ENCODE measurements at regions not wholly inside any gene's neighbourhood (a gene's known extent, or its start where the extent isn't known, plus 50 kb on each side); places are given as distances from the start of the nearest gene placed in this dataset.

- CTCF ChIA-PET (ENCODE audit: low intra/inter-chr PET ratio) = no interaction called here
- ATAC-seq = no peak; the same call in 2 of the 3 replicates
- in situ Hi-C loops (cut with MboI) = no loop called here
- TF ChIP-seq CBFA2T2 (conservative IDR thresholded peaks at IDR 0.05) (0 out of 2 replicates have a peak, but pooled peaks have one; percentile 13), MYC (IDR thresholded peaks at IDR 0.05; ENCODE audit: low read depth, low read length) (0 out of 2 replicates have a peak, but pooled peaks have one; percentile 29), MYC (CRISPR knock-in tag; IDR thresholded peaks at IDR 0.05; ENCODE audit: borderline replicate concordance, low read depth) (no peak), SOX6 (IDR thresholded peaks at IDR 0.05) (peak; percentile 32; the same call in 1 of the 2 replicates), FOXM1 (IDR thresholded peaks at IDR 0.05; ENCODE audit: low read depth) (peak; percentile 40; the same call in 1 of the 2 replicates), FOXM1 (CRISPR knock-in tag; IDR thresholded peaks at IDR 0.05; ENCODE audit: low read depth) (no peak), CBFA2T3 (IDR thresholded peaks at IDR 0.05) (peak; percentile 31; the same call in 1 of the 2 replicates), CHD2 (IDR thresholded peaks at IDR 0.05; ENCODE audit: low read depth, low read length) (peak; percentile 91), SPI1 (IDR thresholded peaks at IDR 0.05; ENCODE audit: borderline replicate concordance, low read depth, low read length) (peak; percentile 26; the same call in 1 of the 2 replicates), ZNF277 (CRISPR knock-in tag; IDR thresholded peaks at IDR 0.05; ENCODE audit: borderline replicate concordance) (no peak), DPF2 (IDR thresholded peaks at IDR 0.05) (0 out of 2 replicates have a peak, but pooled peaks have one; percentile 45), PHB (CRISPR knock-in tag; IDR thresholded peaks at IDR 0.05) (no peak), NFIC (IDR thresholded peaks at IDR 0.05) (peak; percentile 26; the same call in 1 of the 2 replicates), RBM25 (IDR thresholded peaks at IDR 0.05; ENCODE audit: low read depth, low read length, severe bottlenecking) (peak; percentile 53), RAD51 (IDR thresholded peaks at IDR 0.05; ENCODE audit: borderline replicate concordance, low read depth) (peak; percentile 9; the same call in 1 of the 2 replicates), CREB3L1 (IDR thresholded peaks at IDR 0.05; ENCODE audit: borderline replicate concordance, low read depth) (peak; percentile 85)
- TF ChIP-seq, protein P1, sequence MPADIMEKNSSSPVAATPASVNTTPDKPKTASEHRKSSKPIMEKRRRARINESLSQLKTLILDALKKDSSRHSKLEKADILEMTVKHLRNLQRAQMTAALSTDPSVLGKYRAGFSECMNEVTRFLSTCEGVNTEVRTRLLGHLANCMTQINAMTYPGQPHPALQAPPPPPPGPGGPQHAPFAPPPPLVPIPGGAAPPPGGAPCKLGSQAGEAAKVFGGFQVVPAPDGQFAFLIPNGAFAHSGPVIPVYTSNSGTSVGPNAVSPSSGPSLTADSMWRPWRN (IDR thresholded peaks at IDR 0.05; ENCODE audit: low read depth) = 0 out of 2 replicates have a peak, but pooled peaks have one; percentile 28
- TF ChIP-seq, protein P2, sequence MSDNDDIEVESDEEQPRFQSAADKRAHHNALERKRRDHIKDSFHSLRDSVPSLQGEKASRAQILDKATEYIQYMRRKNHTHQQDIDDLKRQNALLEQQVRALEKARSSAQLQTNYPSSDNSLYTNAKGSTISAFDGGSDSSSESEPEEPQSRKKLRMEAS (CRISPR knock-in tag; IDR thresholded peaks at IDR 0.05) = peak; percentile 62
- TF ChIP-seq, protein P3, sequence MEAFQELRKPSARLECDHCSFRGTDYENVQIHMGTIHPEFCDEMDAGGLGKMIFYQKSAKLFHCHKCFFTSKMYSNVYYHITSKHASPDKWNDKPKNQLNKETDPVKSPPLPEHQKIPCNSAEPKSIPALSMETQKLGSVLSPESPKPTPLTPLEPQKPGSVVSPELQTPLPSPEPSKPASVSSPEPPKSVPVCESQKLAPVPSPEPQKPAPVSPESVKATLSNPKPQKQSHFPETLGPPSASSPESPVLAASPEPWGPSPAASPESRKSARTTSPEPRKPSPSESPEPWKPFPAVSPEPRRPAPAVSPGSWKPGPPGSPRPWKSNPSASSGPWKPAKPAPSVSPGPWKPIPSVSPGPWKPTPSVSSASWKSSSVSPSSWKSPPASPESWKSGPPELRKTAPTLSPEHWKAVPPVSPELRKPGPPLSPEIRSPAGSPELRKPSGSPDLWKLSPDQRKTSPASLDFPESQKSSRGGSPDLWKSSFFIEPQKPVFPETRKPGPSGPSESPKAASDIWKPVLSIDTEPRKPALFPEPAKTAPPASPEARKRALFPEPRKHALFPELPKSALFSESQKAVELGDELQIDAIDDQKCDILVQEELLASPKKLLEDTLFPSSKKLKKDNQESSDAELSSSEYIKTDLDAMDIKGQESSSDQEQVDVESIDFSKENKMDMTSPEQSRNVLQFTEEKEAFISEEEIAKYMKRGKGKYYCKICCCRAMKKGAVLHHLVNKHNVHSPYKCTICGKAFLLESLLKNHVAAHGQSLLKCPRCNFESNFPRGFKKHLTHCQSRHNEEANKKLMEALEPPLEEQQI (IDR thresholded peaks at IDR 0.05) = peak; percentile 77; the same call in 1 of the 2 replicates
Observed at GRCh38 chr1:234696148-234696576, 86.2 kb upstream of the IRF2BP2 start.

More at GRCh38 chr1:234696148-234696576, 86.2 kb upstream of the IRF2BP2 start:
- Histone ChIP-seq H3K27ac (ENCODE audit: extremely low read depth, low read depth, low read length) (0 out of 3 replicates have a peak overlapping the region, but pooled peaks have one; percentile 10), H3K9me3 (replicated peaks; ENCODE audit: control insufficient read depth, insufficient read depth, low read depth, low read length) (no peaks in the 10 kb centered on the region), H3K9ac (ENCODE audit: insufficient read depth in 1 of 2, low read depth in 2 of 2, low read length in 2 of 2) (no peak overlapping the region), H3K4me3 (no peak overlapping the region), H3K36me3 (ENCODE audit: control insufficient read depth, insufficient read depth, low read length) (no peaks in the 10 kb centered on the region), H4K20me1 (replicated peaks; ENCODE audit: control insufficient read depth, insufficient read depth, low read length) (no peaks in the 10 kb centered on the region), H3K27me3 (ENCODE audit: control insufficient read depth in 2 of 2, insufficient read depth in 2 of 2, low read length in 2 of 2) (no peaks in the 10 kb centered on the region), H3K4me2 (ENCODE audit: insufficient read depth, low read length) (no peak overlapping the region; the same call in 1 of the 2 replicates), H2AFZ (ENCODE audit: low read depth, low read length) (peak overlapping the region; percentile 73), H3K4me1 (replicated peaks in 1 of 2; ENCODE audit: control insufficient read depth in 2 of 2, insufficient read depth in 2 of 2, low read length in 2 of 2) (peaks cover 11 to 22% of the 10 kb centered on the region in 2 experiments; a peak in 4 of 5 replicates), H3K79me2 (ENCODE audit: control insufficient read depth, insufficient read depth, low read length) (no peaks in the 10 kb centered on the region), H3K9me1 (ENCODE audit: control insufficient read depth, insufficient read depth, low read length) (no peaks in the 10 kb centered on the region)
- no TSS peak for BruUV-seq (replicated peaks)
- no peak for FAIRE-seq
- POLR2A ChIA-PET = no interaction called here
- intact Hi-C loops (cut with micrococcal nuclease) = no loop called here
- 24% methylated on average over 11 of the region's 11 CpGs for WGBS (ENCODE audit: insufficient coverage, low coverage, missing lambda C conversion rate)
- DNase-seq (ENCODE audit: extremely low read depth in 1 of 4, low spot score in 3 of 4) = peak in 1 of 4 experiments; percentile 35

Measured in K562 (cell line).